ENCODE measurements at regions not wholly inside any gene's neighbourhood (a gene's known extent, or its start where the extent isn't known, plus 50 kb on each side); places are given as distances from the start of the nearest gene placed in this dataset.

DNA sequence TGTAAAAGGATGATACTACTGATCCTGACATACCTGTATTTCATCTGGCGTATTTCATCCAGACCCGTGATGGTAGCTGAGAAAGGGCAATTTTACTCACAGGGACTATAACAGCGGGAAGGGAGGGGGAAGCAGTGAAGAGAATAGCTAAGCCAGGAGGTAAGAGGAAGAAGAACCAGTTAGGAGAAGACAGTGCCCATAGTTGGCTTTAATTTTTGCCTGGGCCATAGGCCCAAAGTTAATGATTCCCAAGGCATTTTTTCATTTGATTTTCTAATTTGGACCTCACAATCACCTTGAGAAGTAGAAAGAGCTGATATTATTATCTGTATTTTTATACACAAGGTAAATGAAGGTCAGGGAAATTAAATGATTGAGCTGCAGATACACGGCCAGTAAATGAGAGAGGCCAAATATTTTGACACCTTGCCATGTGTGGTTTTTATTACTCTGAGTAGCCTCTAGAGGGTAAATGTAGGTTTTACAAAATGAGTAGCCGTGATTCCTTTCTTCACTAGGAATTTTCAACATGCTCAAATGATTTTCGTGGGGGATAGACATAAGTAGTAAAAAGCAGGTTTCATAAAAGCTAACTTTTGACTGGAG, 382.2 kb downstream of the FUT8 start:
- no peak for DNase-seq (ENCODE audit: low spot score in 2 of 2)
- Histone ChIP-seq H3K27me3 (no peaks in the 10 kb centered on the region), H3K4me1 (no peaks in the 10 kb centered on the region), H3K9me3 (no peaks in the 10 kb centered on the region), H3K36me3 (no peaks in the 10 kb centered on the region), H3K4me3 (no peak overlapping the region), H3K27ac (no peak overlapping the region)
- intact Hi-C loops (cut with DNase I): no loop called here
- TF ChIP-seq, protein P1, sequence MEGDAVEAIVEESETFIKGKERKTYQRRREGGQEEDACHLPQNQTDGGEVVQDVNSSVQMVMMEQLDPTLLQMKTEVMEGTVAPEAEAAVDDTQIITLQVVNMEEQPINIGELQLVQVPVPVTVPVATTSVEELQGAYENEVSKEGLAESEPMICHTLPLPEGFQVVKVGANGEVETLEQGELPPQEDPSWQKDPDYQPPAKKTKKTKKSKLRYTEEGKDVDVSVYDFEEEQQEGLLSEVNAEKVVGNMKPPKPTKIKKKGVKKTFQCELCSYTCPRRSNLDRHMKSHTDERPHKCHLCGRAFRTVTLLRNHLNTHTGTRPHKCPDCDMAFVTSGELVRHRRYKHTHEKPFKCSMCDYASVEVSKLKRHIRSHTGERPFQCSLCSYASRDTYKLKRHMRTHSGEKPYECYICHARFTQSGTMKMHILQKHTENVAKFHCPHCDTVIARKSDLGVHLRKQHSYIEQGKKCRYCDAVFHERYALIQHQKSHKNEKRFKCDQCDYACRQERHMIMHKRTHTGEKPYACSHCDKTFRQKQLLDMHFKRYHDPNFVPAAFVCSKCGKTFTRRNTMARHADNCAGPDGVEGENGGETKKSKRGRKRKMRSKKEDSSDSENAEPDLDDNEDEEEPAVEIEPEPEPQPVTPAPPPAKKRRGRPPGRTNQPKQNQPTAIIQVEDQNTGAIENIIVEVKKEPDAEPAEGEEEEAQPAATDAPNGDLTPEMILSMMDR (IDR thresholded peaks at IDR 0.05): no peak

DNA sequence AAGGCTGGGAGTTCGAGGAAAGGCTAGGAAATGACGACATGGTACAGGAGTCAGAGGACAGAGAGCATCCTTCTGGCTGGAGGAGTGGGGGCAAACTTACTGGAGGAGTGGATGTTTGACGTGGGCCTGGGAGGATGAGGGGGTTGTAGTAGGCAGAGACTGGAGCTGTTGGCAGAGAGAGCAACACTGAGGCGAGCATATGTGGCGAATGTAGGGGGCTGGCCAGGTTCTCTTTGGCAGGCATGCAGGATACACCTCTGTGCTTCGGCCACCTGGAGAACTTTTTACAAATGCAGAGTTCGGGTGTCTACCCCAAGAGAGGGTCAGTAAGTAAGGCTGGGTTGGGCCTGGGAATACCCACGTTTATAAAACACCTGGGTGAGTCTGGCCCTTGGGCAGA, 385.7 kb downstream of the FUT8 start:
- no peaks in the 10 kb centered on the region for H3K27me3 ChIP-seq
- H3K4me3 ChIP-seq: no peak overlapping the region
- no peaks in the 10 kb centered on the region for H3K9me3 ChIP-seq
- no peaks in the 10 kb centered on the region for H3K36me3 ChIP-seq
- intact Hi-C loops (cut with DNase I): no loop called here
- H3K4me1 ChIP-seq: no peaks in the 10 kb centered on the region
- H3K27ac ChIP-seq: no peak overlapping the region
- TF ChIP-seq, protein P1 (IDR thresholded peaks at IDR 0.05): no peak
- no peak for DNase-seq (ENCODE audit: low spot score in 2 of 2)

DNA sequence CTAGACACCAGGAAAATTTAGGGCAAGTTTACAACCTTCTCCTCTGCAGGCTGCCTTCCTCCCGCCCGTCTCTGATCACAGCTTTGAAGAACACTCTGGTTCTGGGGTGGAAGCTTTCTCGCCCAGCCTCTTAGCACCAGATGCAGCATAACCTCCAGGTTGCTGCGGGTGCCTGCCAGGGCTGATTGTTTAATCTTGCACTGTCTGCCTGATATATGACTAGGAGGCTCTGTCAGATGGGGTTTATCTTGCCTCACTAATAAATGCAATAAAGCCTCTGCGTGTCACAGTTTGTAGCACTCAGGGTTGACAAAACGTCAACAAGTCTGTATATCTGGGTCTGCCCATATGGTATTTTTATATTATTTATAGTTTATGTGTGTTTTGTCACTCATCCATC, 388.2 kb downstream of the FUT8 start:
- TF ChIP-seq, protein P1 (IDR thresholded peaks at IDR 0.05): no peak
- no peaks in the 10 kb centered on the region for H3K4me1 ChIP-seq
- intact Hi-C loops (cut with DNase I): no loop called here
- H3K9me3 ChIP-seq: no peaks in the 10 kb centered on the region
- no peak for DNase-seq (ENCODE audit: low spot score in 2 of 2)
- no peak overlapping the region for H3K4me3 ChIP-seq
- no peaks in the 10 kb centered on the region for H3K27me3 ChIP-seq
- no peaks in the 10 kb centered on the region for H3K36me3 ChIP-seq
- H3K27ac ChIP-seq: no peak overlapping the region

DNA sequence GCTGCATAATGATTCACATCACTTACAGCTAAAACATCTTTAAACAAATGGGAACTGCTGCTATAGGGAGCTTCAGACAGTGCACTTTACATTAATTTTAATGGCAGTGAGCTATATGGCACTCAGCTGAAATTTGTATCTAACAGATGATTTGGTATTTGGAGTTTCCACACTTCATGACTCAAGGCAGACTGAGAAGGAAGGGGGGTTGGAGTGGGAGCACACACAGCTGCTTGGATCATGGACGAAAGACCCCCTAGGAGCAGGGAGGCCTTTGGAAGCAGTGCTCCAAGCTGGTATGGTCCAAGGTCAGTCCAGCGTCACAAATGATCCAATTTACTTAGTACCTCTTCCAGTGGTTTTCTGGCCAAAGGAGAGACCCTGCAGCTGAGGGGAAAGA, 389.7 kb downstream of the FUT8 start:
- intact Hi-C loops (cut with DNase I): no loop called here
- H3K27ac ChIP-seq: no peak overlapping the region
- TF ChIP-seq, protein P1 (IDR thresholded peaks at IDR 0.05): no peak
- no peaks in the 10 kb centered on the region for H3K9me3 ChIP-seq
- no peaks in the 10 kb centered on the region for H3K36me3 ChIP-seq
- H3K4me3 ChIP-seq: no peak overlapping the region
- H3K4me1 ChIP-seq: no peaks in the 10 kb centered on the region
- no peak for DNase-seq (ENCODE audit: low spot score in 2 of 2)
- no peaks in the 10 kb centered on the region for H3K27me3 ChIP-seq

DNA sequence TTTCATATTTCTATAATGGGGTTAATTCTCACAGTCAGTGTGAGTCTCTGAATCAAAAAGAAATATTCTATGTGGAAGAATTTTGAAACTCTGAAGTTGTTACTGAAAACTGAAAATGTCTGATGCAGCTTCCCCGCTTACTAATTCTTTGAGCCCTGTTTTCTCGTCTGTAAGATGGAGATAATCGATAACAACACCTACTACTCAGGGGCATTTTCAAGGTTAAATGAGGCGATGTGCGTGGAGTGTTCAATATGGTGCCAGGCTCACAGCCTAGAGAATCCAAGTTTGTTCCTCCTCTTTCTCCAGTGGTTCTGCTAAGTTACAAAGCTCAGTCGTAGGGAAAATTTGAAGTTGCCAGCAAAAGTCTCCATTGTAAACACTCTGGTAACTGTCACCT, 391.4 kb downstream of the FUT8 start:
- DNase-seq (ENCODE audit: low spot score in 2 of 2): no peak
- H3K4me1 ChIP-seq: no peaks in the 10 kb centered on the region
- no peaks in the 10 kb centered on the region for H3K27me3 ChIP-seq
- H3K36me3 ChIP-seq: no peaks in the 10 kb centered on the region
- intact Hi-C loops (cut with DNase I): no loop called here
- H3K4me3 ChIP-seq: no peak overlapping the region
- TF ChIP-seq, protein P1 (IDR thresholded peaks at IDR 0.05): no peak
- H3K9me3 ChIP-seq: no peaks in the 10 kb centered on the region
- no peak overlapping the region for H3K27ac ChIP-seq

All from ascending aorta (tissue), 2 donors.